ENCODE measurements at regions not wholly inside any gene's neighbourhood (a gene's known extent, or its start where the extent isn't known, plus 50 kb on each side); places are given as distances from the start of the nearest gene placed in this dataset.

DNA sequence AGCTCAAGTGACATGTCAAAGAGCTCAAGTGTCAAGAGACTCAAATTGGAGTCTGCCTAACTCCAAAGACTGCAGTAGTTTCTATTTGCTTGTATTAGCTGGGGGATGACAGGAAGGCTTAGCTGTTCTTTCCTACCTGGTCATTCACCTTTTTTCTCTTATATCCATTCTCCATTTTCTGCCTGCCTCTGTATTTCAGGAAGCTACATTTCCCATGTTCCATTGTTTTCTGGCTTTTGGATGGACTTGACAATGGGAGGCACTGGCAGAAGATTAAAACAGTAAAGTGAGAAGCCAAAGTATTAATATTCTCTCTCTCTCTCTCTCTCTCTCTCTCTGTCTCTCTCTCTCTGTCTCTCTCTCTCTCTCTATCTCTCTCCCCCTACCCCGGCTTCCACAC is 135.7 kb upstream of the ADAMTS18 start:
- TF ChIP-seq, protein P1, sequence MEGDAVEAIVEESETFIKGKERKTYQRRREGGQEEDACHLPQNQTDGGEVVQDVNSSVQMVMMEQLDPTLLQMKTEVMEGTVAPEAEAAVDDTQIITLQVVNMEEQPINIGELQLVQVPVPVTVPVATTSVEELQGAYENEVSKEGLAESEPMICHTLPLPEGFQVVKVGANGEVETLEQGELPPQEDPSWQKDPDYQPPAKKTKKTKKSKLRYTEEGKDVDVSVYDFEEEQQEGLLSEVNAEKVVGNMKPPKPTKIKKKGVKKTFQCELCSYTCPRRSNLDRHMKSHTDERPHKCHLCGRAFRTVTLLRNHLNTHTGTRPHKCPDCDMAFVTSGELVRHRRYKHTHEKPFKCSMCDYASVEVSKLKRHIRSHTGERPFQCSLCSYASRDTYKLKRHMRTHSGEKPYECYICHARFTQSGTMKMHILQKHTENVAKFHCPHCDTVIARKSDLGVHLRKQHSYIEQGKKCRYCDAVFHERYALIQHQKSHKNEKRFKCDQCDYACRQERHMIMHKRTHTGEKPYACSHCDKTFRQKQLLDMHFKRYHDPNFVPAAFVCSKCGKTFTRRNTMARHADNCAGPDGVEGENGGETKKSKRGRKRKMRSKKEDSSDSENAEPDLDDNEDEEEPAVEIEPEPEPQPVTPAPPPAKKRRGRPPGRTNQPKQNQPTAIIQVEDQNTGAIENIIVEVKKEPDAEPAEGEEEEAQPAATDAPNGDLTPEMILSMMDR (IDR thresholded peaks at IDR 0.05), result no peak
- TF ChIP-seq POLR2A (IDR thresholded peaks at IDR 0.05), result no peak
